IMR-90 (cell line): ENCODE measurements at regions not wholly inside any gene's neighbourhood (a gene's known extent, or its start where the extent isn't known, plus 50 kb on each side); places are given as distances from the start of the nearest gene placed in this dataset.

Experiments
- ATAC-seq: fragments of 200-7000 bp; cut with Tn5 transposase; 2 replicates; pipeline ENCODE4 v1.9.1; 2020; ENCODE audit warnings: low read depth, mild to moderate bottlenecking, moderate library complexity
- BruUV-seq: library from RNA; stranded (reverse); fragments of 400-500 nt; replicated peaks from 2 replicates; lab custom pipeline; 2021; lab: Mats Ljungman, UMichigan
- CTCF ChIA-PET: fragments of 300-600 bp; formaldehyde crosslinking; extraction: SDS; loops from one replicate; lab custom pipeline; 2021; ENCODE audit warnings: antibody characterized with exemption; lab: Yijun Ruan, JAX
- POLR2A ChIA-PET: fragments of 300-600 bp; sonication (Branson Sonifier 250); formaldehyde crosslinking; loops from one replicate; lab custom pipeline; 2022; ENCODE audit warnings: antibody characterized with exemption; ENCODE audit not compliant: unreplicated experiment; lab: Charles Lee
- DNase-seq: peaks from one replicate; pipeline ENCODE4 v3.0.0; 2013
- H2AFZ ChIP-seq: replicated peaks from 2 replicates; pipeline ENCODE3; 2013; ENCODE audit warnings: low read length, mild to moderate bottlenecking; ENCODE audit not compliant: poor library complexity
- H2AK5ac ChIP-seq: 2 replicates; pipeline ENCODE4 v1.6.1; 2013; ENCODE audit warnings: low read depth, low read length, inconsistent platforms
- H2AK9ac ChIP-seq: replicated peaks from 2 replicates; pipeline ENCODE3; 2013; ENCODE audit warnings: mild to moderate bottlenecking, low read depth, low read length, moderate library complexity; ENCODE audit not compliant: poor library complexity
- H2BK120ac ChIP-seq: 2 replicates; pipeline ENCODE4 v1.6.1; 2013; ENCODE audit warnings: low read depth, low read length, inconsistent platforms
- H2BK15ac ChIP-seq: 3 replicates; pipeline ENCODE4 v1.6.1; 2013; ENCODE audit warnings: low read depth, low read length, inconsistent platforms
- H2BK20ac ChIP-seq: 2 replicates; pipeline ENCODE4 v1.6.1; 2013; ENCODE audit warnings: low read depth, mild to moderate bottlenecking, inconsistent platforms, low read length, moderate library complexity
- H2BK5ac ChIP-seq: 2 replicates; pipeline ENCODE4 v1.6.1; 2013; ENCODE audit warnings: mild to moderate bottlenecking, low read depth, low read length, inconsistent platforms; ENCODE audit not compliant: poor library complexity, severe bottlenecking
- H3K14ac ChIP-seq: replicated peaks from 2 replicates; pipeline ENCODE4 v1.6.1; 2013; ENCODE audit warnings: low read depth, low read length, inconsistent platforms
- H3K18ac ChIP-seq: 2 replicates; pipeline ENCODE4 v1.6.1; 2013; ENCODE audit warnings: low read depth, low read length, control low read depth
- H3K23ac ChIP-seq: 2 replicates; pipeline ENCODE4 v1.6.1; 2013; ENCODE audit warnings: low read depth, low read length, inconsistent platforms
- H3K27ac ChIP-seq: 2 replicates; pipeline ENCODE4 v1.5.1; 2013; ENCODE audit warnings: mild to moderate bottlenecking, control low read depth, low read length; ENCODE audit not compliant: insufficient read depth
- H3K27me3 ChIP-seq: 2 replicates; pipeline ENCODE4 v1.6.1; 2013; ENCODE audit warnings: low read length; ENCODE audit not compliant: control insufficient read depth, insufficient read depth
- H3K36me3 ChIP-seq: 2 replicates; pipeline ENCODE4 v1.6.1; 2013; ENCODE audit warnings: low read length, mixed read lengths; ENCODE audit not compliant: control insufficient read depth, insufficient read depth
- H3K4ac ChIP-seq: 2 replicates; pipeline ENCODE4 v1.6.1; 2013; ENCODE audit warnings: low read depth, low read length, inconsistent platforms
- H3K4me1 ChIP-seq: 2 replicates; pipeline ENCODE4 v1.6.1; 2013; ENCODE audit warnings: low read length, mixed read lengths; ENCODE audit not compliant: control insufficient read depth, insufficient read depth
- H3K4me2 ChIP-seq: 2 replicates; pipeline ENCODE4 v1.6.1; 2013; ENCODE audit warnings: low read depth, mild to moderate bottlenecking, control low read depth, low read length, moderate library complexity
- H3K4me3 ChIP-seq: 2 replicates; pipeline ENCODE4 v1.5.1; 2013; ENCODE audit warnings: low read depth, mild to moderate bottlenecking, control low read depth, low read length, moderate library complexity; ENCODE audit not compliant: insufficient read depth
- H3K56ac ChIP-seq: 2 replicates; pipeline ENCODE4 v1.6.1; 2013; ENCODE audit warnings: low read length, inconsistent platforms; ENCODE audit not compliant: insufficient read depth; ENCODE audit errors: extremely low read depth
- H3K79me1 ChIP-seq, 2 experiments: 2 replicates each; pipeline ENCODE4 v1.6.1; 2013; ENCODE audit warnings: low read length in 2 of 2, inconsistent platforms in 1 of 2, low read depth in 1 of 2
- H3K9ac ChIP-seq: 2 replicates; pipeline ENCODE4 v1.6.1; 2013; ENCODE audit warnings: low read depth, low read length, control low read depth
- H3K9me1 ChIP-seq: 2 replicates; pipeline ENCODE4 v1.6.1; 2013; ENCODE audit warnings: low read length, inconsistent platforms; ENCODE audit not compliant: insufficient read depth
- H3K9me3 ChIP-seq: 2 replicates; pipeline ENCODE4 v1.6.1; 2013; ENCODE audit warnings: low read length; ENCODE audit not compliant: control insufficient read depth, insufficient read depth
- H4K20me1 ChIP-seq: 2 replicates; pipeline ENCODE4 v1.6.1; 2013; ENCODE audit warnings: low read length, inconsistent platforms; ENCODE audit not compliant: insufficient read depth
- H4K5ac ChIP-seq: 2 replicates; pipeline ENCODE4 v1.6.1; 2013; ENCODE audit warnings: mild to moderate bottlenecking, low read depth, low read length, control low read depth
- H4K8ac ChIP-seq, 2 experiments: 2 replicates each; pipeline ENCODE4 v1.6.1; 2013; ENCODE audit warnings: low read depth in 2 of 2, low read length in 2 of 2, control low read depth in 1 of 2, inconsistent platforms in 1 of 2
- H4K91ac ChIP-seq: 2 replicates; pipeline ENCODE4 v1.6.1; 2013; ENCODE audit warnings: low read depth, low read length, inconsistent platforms; ENCODE audit not compliant: insufficient read depth
- CEBPB ChIP-seq: IDR thresholded peaks from 2 replicates; pipeline ENCODE4 v1.6.1; 2012; ENCODE audit warnings: low read depth, low read length, improper control_type of control experiment
- MAZ ChIP-seq: IDR thresholded peaks from 2 replicates; pipeline ENCODE4 v1.6.1; 2012; ENCODE audit warnings: low read depth, mild to moderate bottlenecking, low read length, improper control_type of control experiment, moderate library complexity, borderline replicate concordance
- WGBS, 2 experiments: methylation state at CpG; one replicate each; pipeline versions ENCODE4 v1.1.5 to v1.1.7; 2013; ENCODE audit warnings: missing lambda C conversion rate in 2 of 2; ENCODE audit not compliant: insufficient read length in 1 of 2; ENCODE audit errors: extremely low coverage in 2 of 2; 5-methylcytosine and 5-hydroxymethylcytosine counted together
- dilution Hi-C: fragments of 300-500 bp; cut with HindIII; formaldehyde crosslinking; loops from one replicate; pipeline ENCODE4 v1.14.3; 2018; ENCODE audit warnings: low sequenced_read_pairs; ENCODE audit not compliant: unreplicated experiment
- in situ Hi-C: fragments of 300-500 bp; cut with MboI; formaldehyde crosslinking; loops from 3 replicates; pipeline ENCODE4 v1.14.3; 2019; ENCODE audit warnings: low sequenced_read_pairs, inconsistent platforms, mixed read lengths
- intact Hi-C: fragments of 100-400 bp; cut with micrococcal nuclease; formaldehyde crosslinking; loops from 2 replicates; pipeline ENCODE4 v1.10.0; 2022

DNA sequence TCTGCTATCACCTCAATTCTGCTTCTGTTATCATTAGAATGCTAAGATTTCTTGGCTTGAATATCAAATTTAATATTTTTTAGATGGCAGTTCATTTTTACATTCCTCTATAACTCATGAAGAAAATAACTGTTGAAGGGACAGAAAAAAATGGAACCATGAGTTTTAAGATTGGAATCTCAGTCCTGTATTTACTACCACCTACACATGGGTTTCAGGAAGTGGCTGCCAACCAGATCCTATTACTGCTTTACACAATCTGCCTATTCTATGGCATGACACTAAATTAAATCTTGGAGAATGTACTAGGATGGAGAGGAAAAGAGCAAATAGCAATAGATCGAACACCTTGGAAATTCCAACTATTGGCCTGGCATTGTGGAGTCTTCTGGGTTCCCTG lies 140.8 kb downstream of the DUSP6 start:
- Histone ChIP-seq H2BK20ac (no peak overlapping the region), H3K4me2 (no peak overlapping the region; the same call in 1 of the 2 replicates), H4K8ac (no peak overlapping the region), H3K27me3 (no peaks in the 10 kb centered on the region), H2BK15ac (no peak overlapping the region), H4K20me1 (no peaks in the 10 kb centered on the region), H4K91ac (no peak overlapping the region), H2BK5ac (no peak overlapping the region), H2AK5ac (no peak overlapping the region), H3K18ac (no peak overlapping the region), H3K27ac (no peak overlapping the region), H3K9ac (no peak overlapping the region), H4K5ac (no peak overlapping the region), H3K36me3 (no peaks in the 10 kb centered on the region), H3K14ac (no peak overlapping the region), H3K23ac (no peak overlapping the region), H3K4me1 (peaks cover 4% of the 10 kb centered on the region; the same call in 1 of the 2 replicates), H3K79me1 (no peaks in the 10 kb centered on the region), H2BK120ac (no peak overlapping the region), H2AFZ (no peak overlapping the region), H3K56ac (no peak overlapping the region), H3K4ac (no peak overlapping the region), H3K4me3 (no peak overlapping the region), H3K9me3 (no peaks in the 10 kb centered on the region), H2AK9ac (no peak overlapping the region), H3K9me1 (no peaks in the 10 kb centered on the region)
- intact Hi-C loops, result no loop called here
- dilution Hi-C loops, result no loop called here
- DNase-seq, result peak; percentile 41
- no TSS peak for BruUV-seq
- ChIA-PET POLR2A (no interaction called here), CTCF (no interaction called here)
- TF ChIP-seq MAZ (no peak), CEBPB (0 out of 2 replicates have a peak, but pooled peaks have one; percentile 11)
- WGBS, 2 experiments, result no CpG with 5 or more reads among the region's 1 CpG
- in situ Hi-C loops, result no loop called here
- peak; percentile 35; the same call in 1 of the 2 replicates for ATAC-seq
